ENCODE measurements at regions not wholly inside any gene's neighbourhood (a gene's known extent, or its start where the extent isn't known, plus 50 kb on each side); places are given as distances from the start of the nearest gene placed in this dataset.

GRCh38 chr12:28051516-28052354 lies 79.2 kb upstream of the PTHLH start:
- no peak for TF ChIP-seq ZFX (IDR thresholded peaks at IDR 0.05; ENCODE audit: borderline replicate concordance)
- TF ChIP-seq, protein P1, sequence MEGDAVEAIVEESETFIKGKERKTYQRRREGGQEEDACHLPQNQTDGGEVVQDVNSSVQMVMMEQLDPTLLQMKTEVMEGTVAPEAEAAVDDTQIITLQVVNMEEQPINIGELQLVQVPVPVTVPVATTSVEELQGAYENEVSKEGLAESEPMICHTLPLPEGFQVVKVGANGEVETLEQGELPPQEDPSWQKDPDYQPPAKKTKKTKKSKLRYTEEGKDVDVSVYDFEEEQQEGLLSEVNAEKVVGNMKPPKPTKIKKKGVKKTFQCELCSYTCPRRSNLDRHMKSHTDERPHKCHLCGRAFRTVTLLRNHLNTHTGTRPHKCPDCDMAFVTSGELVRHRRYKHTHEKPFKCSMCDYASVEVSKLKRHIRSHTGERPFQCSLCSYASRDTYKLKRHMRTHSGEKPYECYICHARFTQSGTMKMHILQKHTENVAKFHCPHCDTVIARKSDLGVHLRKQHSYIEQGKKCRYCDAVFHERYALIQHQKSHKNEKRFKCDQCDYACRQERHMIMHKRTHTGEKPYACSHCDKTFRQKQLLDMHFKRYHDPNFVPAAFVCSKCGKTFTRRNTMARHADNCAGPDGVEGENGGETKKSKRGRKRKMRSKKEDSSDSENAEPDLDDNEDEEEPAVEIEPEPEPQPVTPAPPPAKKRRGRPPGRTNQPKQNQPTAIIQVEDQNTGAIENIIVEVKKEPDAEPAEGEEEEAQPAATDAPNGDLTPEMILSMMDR (IDR thresholded peaks at IDR 0.05), result no peak
- no peak overlapping the region for H3K27ac ChIP-seq

DNA sequence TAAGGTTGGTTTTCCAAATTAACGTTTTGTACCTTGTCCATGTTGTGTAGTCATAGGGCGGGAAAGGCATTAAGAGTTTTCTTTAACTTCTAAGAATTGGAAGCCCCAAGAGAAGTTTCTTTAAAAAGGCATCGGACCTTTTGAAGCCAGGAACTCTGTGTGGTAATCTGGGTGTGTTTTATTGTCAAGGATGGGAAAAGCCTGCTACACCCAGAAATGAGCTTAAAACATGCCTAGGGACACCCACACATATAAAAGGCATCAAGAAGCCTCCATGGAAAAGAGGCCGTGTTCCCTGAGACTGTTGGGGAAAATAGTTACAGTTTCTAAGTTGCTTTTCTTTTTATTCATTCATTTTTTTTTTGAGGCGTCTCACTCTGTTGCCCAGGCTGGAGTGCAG lies 81.0 kb upstream of the PTHLH start:
- TF ChIP-seq ZFX (IDR thresholded peaks at IDR 0.05; ENCODE audit: borderline replicate concordance), result no peak
- TF ChIP-seq, protein P1 (IDR thresholded peaks at IDR 0.05), result no peak
- H3K27ac ChIP-seq, result no peak overlapping the region

DNA sequence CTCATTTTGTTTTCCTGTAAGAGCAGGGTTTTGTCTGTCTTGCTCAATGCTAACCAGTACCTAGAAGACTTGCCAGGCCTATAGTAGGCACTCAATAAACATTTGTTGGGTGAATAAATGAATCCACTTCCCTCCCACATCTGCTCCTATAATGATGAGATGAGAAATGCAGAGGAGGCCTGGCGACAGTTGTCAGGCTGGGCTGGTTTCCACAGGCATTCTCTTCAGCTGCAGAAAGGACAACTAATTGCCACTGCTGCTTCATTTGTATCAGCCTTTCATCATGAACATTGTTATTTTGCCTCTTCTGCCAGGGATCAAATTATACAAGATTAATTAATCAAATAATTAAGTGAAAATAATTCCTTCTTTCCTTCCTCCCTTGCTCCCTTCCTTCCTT lies 82.0 kb upstream of the PTHLH start:
- TF ChIP-seq, protein P1 (IDR thresholded peaks at IDR 0.05), result no peak
- no peak for TF ChIP-seq ZFX (IDR thresholded peaks at IDR 0.05; ENCODE audit: borderline replicate concordance)
- no peak overlapping the region for H3K27ac ChIP-seq

- TF ChIP-seq ZFX (IDR thresholded peaks at IDR 0.05; ENCODE audit: borderline replicate concordance), result no peak
- TF ChIP-seq, protein P1 (IDR thresholded peaks at IDR 0.05), result no peak
- H3K27ac ChIP-seq, result no peak overlapping the region
Observed at GRCh38 chr12:28057856-28058615, 85.5 kb upstream of the PTHLH start.

DNA sequence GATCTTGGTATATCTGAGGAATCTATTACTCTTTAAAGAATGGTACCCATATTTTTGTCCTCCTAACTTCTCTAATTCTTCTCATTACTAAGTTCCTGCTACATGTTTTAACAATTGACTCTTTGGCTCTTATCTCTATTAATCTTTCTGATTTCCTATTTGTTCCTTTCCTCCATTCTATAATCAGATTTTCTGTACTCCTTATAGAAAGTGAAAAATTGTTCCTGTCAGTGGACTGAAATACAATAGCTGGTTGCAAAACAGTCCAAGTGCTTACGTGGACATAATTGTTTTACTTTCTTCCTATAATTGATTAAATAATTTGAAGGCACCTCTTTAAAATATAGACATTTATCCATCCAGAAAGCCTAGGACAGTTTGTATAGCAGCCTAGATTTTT lies 86.7 kb upstream of the PTHLH start:
- no peak for TF ChIP-seq ZFX (IDR thresholded peaks at IDR 0.05; ENCODE audit: borderline replicate concordance)
- TF ChIP-seq, protein P1 (IDR thresholded peaks at IDR 0.05), result no peak
- no peak overlapping the region for H3K27ac ChIP-seq

- TF ChIP-seq ZFX (IDR thresholded peaks at IDR 0.05; ENCODE audit: borderline replicate concordance), result no peak
- TF ChIP-seq, protein P1 (IDR thresholded peaks at IDR 0.05), result no peak
- H3K27ac ChIP-seq, result no peak overlapping the region
Observed at GRCh38 chr12:28059668-28060067, 87.1 kb upstream of the PTHLH start.

DNA sequence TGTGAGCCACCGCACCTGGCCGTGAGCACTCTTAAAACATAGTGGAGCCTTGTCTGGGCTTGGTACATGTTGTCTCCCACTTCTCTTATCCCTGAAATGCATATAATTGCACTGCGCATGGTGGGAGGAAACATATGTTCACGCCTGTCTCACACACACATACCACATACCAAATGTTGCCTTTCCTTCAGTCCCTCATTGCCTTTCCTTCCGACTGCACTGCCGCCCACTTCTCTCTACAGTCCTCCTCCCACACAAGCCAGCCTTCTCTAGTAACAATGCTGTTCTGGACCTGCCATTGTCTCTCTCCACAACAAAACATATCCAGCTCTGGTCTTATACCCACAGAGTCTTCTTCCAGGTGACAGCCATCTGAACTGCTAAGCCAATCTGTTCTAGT lies 88.3 kb upstream of the PTHLH start:
- no peak overlapping the region for H3K27ac ChIP-seq
- TF ChIP-seq ZFX (IDR thresholded peaks at IDR 0.05; ENCODE audit: borderline replicate concordance), result no peak
- TF ChIP-seq, protein P1 (IDR thresholded peaks at IDR 0.05), result no peak

Measured in 22Rv1 (cell line).